Activated naive CD8-positive, alpha-beta T cell treated with anti-CD3 and anti-CD28 coated beads for 36 hours (primary cell): ENCODE measurements at regions not wholly inside any gene's neighbourhood (a gene's known extent, or its start where the extent isn't known, plus 50 kb on each side); places are given as distances from the start of the nearest gene placed in this dataset.

Source experiments
- DNase-seq: peaks from one replicate; pipeline ENCODE4 v3.0.0; 2021
- H3K27ac Mint-ChIP-seq: one replicate; pipeline ENCODE4 v1.8.0; 2022; ENCODE audit warnings: mild to moderate bottlenecking, moderate library complexity, mixed read lengths
- H3K27me3 Mint-ChIP-seq: one replicate; pipeline ENCODE4 v1.8.0; 2022; ENCODE audit warnings: mild to moderate bottlenecking, mixed read lengths
- H3K36me3 Mint-ChIP-seq: one replicate; pipeline ENCODE4 v1.8.0; 2021; ENCODE audit warnings: mild to moderate bottlenecking, mixed read lengths
- H3K4me1 Mint-ChIP-seq: one replicate; pipeline ENCODE4 v1.8.0; 2021; ENCODE audit warnings: mixed read lengths
- H3K4me3 Mint-ChIP-seq: one replicate; pipeline ENCODE4 v1.8.0; 2022; ENCODE audit warnings: mild to moderate bottlenecking, moderate library complexity, mixed read lengths
- H3K9me3 Mint-ChIP-seq: one replicate; pipeline ENCODE4 v1.8.0; 2022; ENCODE audit warnings: mixed read lengths

- Mint-ChIP-seq H3K4me3 (no peak overlapping the region), H3K27me3 (no peaks in the 10 kb centered on the region), H3K9me3 (peaks cover 1% of the 10 kb centered on the region), H3K36me3 (no peaks in the 10 kb centered on the region), H3K4me1 (no peaks in the 10 kb centered on the region), H3K27ac (no peak overlapping the region)
- DNase-seq = no peak
Observed at GRCh38 chr9:78881295-78881694, 584.4 kb downstream of the PSAT1 start.

GRCh38 chr9:78882481-78882880 is 585.6 kb downstream of the PSAT1 start:
- no peaks in the 10 kb centered on the region for H3K4me1 Mint-ChIP-seq
- no peak overlapping the region for H3K4me3 Mint-ChIP-seq
- peaks cover 1% of the 10 kb centered on the region for H3K9me3 Mint-ChIP-seq
- H3K27me3 Mint-ChIP-seq = no peaks in the 10 kb centered on the region
- H3K27ac Mint-ChIP-seq = no peak overlapping the region
- H3K36me3 Mint-ChIP-seq = no peaks in the 10 kb centered on the region
- no peak for DNase-seq

GRCh38 chr9:78884611-78885150 is 587.8 kb downstream of the PSAT1 start:
- H3K4me3 Mint-ChIP-seq = no peak overlapping the region
- H3K36me3 Mint-ChIP-seq = no peaks in the 10 kb centered on the region
- no peak for DNase-seq
- no peaks in the 10 kb centered on the region for H3K4me1 Mint-ChIP-seq
- peaks cover 3% of the 10 kb centered on the region for H3K27me3 Mint-ChIP-seq
- no peak overlapping the region for H3K27ac Mint-ChIP-seq
- peaks cover 1% of the 10 kb centered on the region for H3K9me3 Mint-ChIP-seq

DNA sequence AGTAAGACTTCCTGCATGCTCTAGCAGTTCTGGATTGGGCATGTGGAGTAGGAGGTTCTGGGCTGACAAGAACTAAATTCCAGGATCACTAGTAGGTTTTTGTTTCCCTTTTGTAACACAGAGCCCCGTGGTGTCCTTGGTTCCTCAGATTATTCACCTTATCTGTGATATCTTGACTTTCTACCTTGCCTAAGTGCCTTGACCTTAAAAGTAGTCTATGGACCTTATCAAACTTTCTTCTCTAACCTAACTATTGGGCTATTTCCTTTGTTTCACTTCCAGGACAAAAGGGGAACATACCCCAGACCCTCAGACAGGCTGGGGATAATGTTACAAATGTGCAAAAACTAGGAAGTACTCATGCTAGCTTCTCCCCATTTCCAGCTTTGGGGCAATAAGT is 595.3 kb downstream of the PSAT1 start:
- Mint-ChIP-seq H3K27ac (no peak overlapping the region), H3K36me3 (no peaks in the 10 kb centered on the region), H3K4me1 (no peaks in the 10 kb centered on the region), H3K4me3 (no peak overlapping the region), H3K27me3 (peaks cover 3% of the 10 kb centered on the region), H3K9me3 (no peaks in the 10 kb centered on the region)
- DNase-seq = no peak

- no peak for DNase-seq
- Mint-ChIP-seq H3K36me3 (no peaks in the 10 kb centered on the region), H3K9me3 (no peaks in the 10 kb centered on the region), H3K27ac (no peak overlapping the region), H3K27me3 (peaks cover 3% of the 10 kb centered on the region), H3K4me3 (no peak overlapping the region), H3K4me1 (no peaks in the 10 kb centered on the region)
Observed at GRCh38 chr9:78892769-78893168, 595.8 kb downstream of the PSAT1 start.

DNA sequence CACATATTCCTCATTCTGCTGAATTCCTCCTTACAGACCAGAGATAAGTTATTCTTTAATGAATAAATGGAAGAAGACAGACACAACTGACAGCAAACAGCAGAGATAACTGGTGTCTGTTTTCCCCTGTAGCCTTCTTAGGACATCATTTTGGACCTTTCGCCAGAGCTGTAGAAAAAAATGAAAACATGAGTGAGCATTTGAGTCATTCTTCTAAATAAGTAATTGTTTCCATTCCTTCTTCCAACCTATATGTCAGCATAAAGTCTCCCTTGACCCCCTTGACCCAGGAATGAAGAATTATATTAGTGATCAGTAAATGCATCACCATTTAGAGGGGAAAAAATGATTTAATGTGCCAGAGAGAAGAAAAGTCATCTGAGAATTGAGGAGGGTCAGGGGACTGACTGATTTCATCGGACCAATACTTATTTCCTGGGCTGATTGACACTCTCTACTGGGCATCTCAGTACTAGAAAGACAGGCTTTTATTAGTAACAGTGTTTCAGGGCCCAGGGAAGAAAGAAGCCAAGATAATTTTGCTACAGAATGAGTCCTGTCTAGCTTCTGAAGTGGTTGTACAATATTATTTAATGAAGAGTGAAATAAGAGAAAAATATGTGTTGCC is 597.0 kb downstream of the PSAT1 start:
- H3K4me3 Mint-ChIP-seq = no peak overlapping the region
- no peaks in the 10 kb centered on the region for H3K9me3 Mint-ChIP-seq
- H3K27me3 Mint-ChIP-seq = peaks cover 3% of the 10 kb centered on the region
- no peak for DNase-seq
- no peaks in the 10 kb centered on the region for H3K4me1 Mint-ChIP-seq
- no peak overlapping the region for H3K27ac Mint-ChIP-seq
- H3K36me3 Mint-ChIP-seq = no peaks in the 10 kb centered on the region

- H3K36me3 Mint-ChIP-seq = no peaks in the 10 kb centered on the region
- no peaks in the 10 kb centered on the region for H3K4me1 Mint-ChIP-seq
- no peaks in the 10 kb centered on the region for H3K27me3 Mint-ChIP-seq
- H3K4me3 Mint-ChIP-seq = no peak overlapping the region
- no peak overlapping the region for H3K27ac Mint-ChIP-seq
- H3K9me3 Mint-ChIP-seq = no peaks in the 10 kb centered on the region
- DNase-seq = no peak
Observed at GRCh38 chr9:78896479-78896878, 599.6 kb downstream of the PSAT1 start.

- no peak overlapping the region for H3K4me3 Mint-ChIP-seq
- H3K9me3 Mint-ChIP-seq = no peaks in the 10 kb centered on the region
- no peaks in the 10 kb centered on the region for H3K27me3 Mint-ChIP-seq
- no peak overlapping the region for H3K27ac Mint-ChIP-seq
- H3K36me3 Mint-ChIP-seq = no peaks in the 10 kb centered on the region
- no peak for DNase-seq
- H3K4me1 Mint-ChIP-seq = no peaks in the 10 kb centered on the region
Observed at GRCh38 chr9:78898234-78898633, 601.3 kb downstream of the PSAT1 start.

- Mint-ChIP-seq H3K9me3 (no peaks in the 10 kb centered on the region), H3K4me3 (no peak overlapping the region), H3K4me1 (no peaks in the 10 kb centered on the region), H3K27me3 (no peaks in the 10 kb centered on the region), H3K36me3 (no peaks in the 10 kb centered on the region), H3K27ac (no peak overlapping the region)
- DNase-seq = no peak
Observed at GRCh38 chr9:78899006-78899405, 602.1 kb downstream of the PSAT1 start.

GRCh38 chr9:78900500-78900899 is 603.6 kb downstream of the PSAT1 start:
- DNase-seq = no peak
- H3K27ac Mint-ChIP-seq = no peak overlapping the region
- H3K27me3 Mint-ChIP-seq = no peaks in the 10 kb centered on the region
- no peaks in the 10 kb centered on the region for H3K36me3 Mint-ChIP-seq
- no peaks in the 10 kb centered on the region for H3K9me3 Mint-ChIP-seq
- H3K4me1 Mint-ChIP-seq = no peaks in the 10 kb centered on the region
- H3K4me3 Mint-ChIP-seq = no peak overlapping the region

DNA sequence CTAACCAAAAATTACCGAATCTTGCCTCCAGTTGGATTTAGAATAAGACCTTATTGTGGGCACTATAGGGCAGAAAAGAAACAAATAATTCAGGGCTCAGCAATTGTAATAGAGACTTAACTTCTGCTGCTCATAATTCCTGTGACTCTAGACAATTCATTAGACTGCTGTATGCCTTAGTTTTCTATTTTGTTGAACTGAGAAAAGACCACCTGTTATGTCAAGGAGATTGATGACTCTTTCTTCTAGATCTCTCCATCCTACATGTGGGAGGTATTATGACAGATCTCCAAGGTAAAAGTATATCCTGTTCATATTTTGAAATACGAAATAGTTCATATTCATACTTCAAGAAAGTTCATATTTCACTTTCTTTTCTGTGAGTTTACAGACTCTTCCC is 605.1 kb downstream of the PSAT1 start:
- Mint-ChIP-seq H3K4me1 (no peaks in the 10 kb centered on the region), H3K27me3 (no peaks in the 10 kb centered on the region), H3K4me3 (no peak overlapping the region), H3K9me3 (no peaks in the 10 kb centered on the region), H3K36me3 (no peaks in the 10 kb centered on the region), H3K27ac (no peak overlapping the region)
- DNase-seq = no peak

GRCh38 chr9:78903581-78903980 is 606.7 kb downstream of the PSAT1 start:
- Mint-ChIP-seq H3K4me3 (no peak overlapping the region), H3K27ac (no peak overlapping the region), H3K36me3 (no peaks in the 10 kb centered on the region), H3K4me1 (no peaks in the 10 kb centered on the region), H3K9me3 (peaks cover 2% of the 10 kb centered on the region), H3K27me3 (no peaks in the 10 kb centered on the region)
- DNase-seq = no peak

- Mint-ChIP-seq H3K9me3 (peaks cover 3% of the 10 kb centered on the region), H3K27me3 (no peaks in the 10 kb centered on the region), H3K4me1 (no peaks in the 10 kb centered on the region), H3K36me3 (no peaks in the 10 kb centered on the region), H3K4me3 (no peak overlapping the region), H3K27ac (no peak overlapping the region)
- no peak for DNase-seq
Observed at GRCh38 chr9:78904686-78905085, 607.8 kb downstream of the PSAT1 start.

DNA sequence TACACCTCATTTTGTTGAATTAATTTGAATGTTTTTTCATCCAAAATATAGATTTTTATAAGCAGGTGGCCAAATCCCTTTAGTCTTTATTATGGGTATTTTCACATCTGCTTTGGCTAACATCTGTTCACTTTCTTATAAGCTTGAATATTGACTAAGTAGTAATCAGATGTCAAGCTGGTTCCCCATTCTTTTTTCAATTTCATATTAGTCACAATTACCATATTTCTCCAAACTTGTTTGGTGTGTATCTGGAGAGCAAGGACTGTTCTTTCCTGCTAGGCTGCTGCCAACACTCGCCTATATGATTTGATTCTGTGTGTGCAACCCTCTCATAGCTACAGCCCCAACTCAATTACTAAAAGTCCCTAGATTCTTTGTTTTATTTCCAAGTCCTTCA is 608.5 kb downstream of the PSAT1 start:
- H3K27ac Mint-ChIP-seq = no peak overlapping the region
- H3K4me1 Mint-ChIP-seq = no peaks in the 10 kb centered on the region
- peaks cover 3% of the 10 kb centered on the region for H3K9me3 Mint-ChIP-seq
- no peak overlapping the region for H3K4me3 Mint-ChIP-seq
- no peak for DNase-seq
- H3K27me3 Mint-ChIP-seq = no peaks in the 10 kb centered on the region
- no peaks in the 10 kb centered on the region for H3K36me3 Mint-ChIP-seq

DNA sequence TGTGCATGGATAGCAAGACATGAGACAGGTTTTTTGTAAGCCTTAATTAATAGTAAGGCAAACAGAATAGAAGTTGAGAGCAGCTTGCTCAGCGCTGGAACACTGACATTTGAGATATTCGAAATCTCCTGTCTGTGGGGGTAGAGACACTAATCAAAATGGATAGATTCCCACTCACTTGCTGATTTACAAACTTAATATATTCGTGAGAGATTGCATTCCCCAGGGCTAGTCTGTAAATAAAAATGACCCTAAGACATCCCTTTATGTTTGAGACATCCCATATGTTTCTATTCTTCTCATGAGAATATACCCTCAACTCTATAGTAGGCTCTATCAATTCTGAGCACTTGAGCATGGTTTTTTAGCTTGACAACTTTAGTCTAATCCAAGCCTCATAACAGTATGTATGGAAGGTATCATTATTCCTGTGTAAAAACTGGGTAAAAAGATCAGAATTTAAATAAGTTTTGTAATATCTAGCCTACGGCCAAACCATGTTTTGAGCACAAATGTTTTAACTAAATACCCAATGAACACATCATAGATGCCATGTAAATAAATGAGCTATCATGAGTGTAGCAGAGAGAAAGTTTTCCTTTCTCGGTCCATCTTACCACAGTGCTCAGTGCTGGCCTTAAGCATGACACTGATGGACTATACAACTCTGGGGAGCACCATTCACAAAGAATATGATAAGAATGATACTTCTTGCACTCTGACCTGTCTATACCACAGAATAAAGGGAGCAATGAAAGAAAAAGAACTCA is 609.2 kb downstream of the PSAT1 start:
- DNase-seq = no peak
- Mint-ChIP-seq H3K4me3 (no peak overlapping the region), H3K27ac (no peak overlapping the region), H3K9me3 (peaks cover 5% of the 10 kb centered on the region), H3K27me3 (no peaks in the 10 kb centered on the region), H3K4me1 (no peaks in the 10 kb centered on the region), H3K36me3 (no peaks in the 10 kb centered on the region)

DNA sequence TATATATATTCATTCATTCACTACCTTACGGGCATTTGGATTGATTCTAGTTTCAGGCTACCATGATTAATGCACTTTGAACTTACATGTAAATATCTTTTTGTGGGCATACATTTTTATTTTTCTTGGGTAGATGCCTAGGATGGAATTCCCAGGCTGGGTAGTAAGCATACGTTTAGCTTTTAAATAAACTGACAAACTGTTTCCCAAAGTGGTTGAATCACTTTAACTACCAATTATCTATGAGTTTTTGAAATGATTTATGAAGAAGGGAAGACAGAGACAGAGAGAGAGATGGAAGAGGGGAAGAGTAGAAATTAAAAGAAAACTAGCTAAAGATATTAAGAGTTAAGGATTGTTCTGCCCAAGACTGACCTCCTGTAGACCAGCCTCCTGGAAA is 612.6 kb downstream of the PSAT1 start:
- no peaks in the 10 kb centered on the region for H3K4me1 Mint-ChIP-seq
- no peaks in the 10 kb centered on the region for H3K27me3 Mint-ChIP-seq
- no peaks in the 10 kb centered on the region for H3K36me3 Mint-ChIP-seq
- peaks cover 5% of the 10 kb centered on the region for H3K9me3 Mint-ChIP-seq
- no peak overlapping the region for H3K27ac Mint-ChIP-seq
- no peak overlapping the region for H3K4me3 Mint-ChIP-seq
- no peak for DNase-seq
